Prostate gland (tissue), 2 donors: ENCODE measurements at regions not wholly inside any gene's neighbourhood (a gene's known extent, or its start where the extent isn't known, plus 50 kb on each side); places are given as distances from the start of the nearest gene placed in this dataset.

Experiments
- DNase-seq: peaks from one replicate; pipeline ENCODE4 v3.0.0-alpha.2; 2019; ENCODE audit warnings: low spot score
- H3K27ac ChIP-seq, 2 donors: fragments of 200-600 bp; sonication (generic); 2 replicates each; pipeline ENCODE4 v1.5.1; 2017 to 2019
- H3K27me3 ChIP-seq: fragments of 200-600 bp; sonication (generic); replicated peaks from 2 replicates; pipeline ENCODE4 v1.5.1; 2019; ENCODE audit not compliant: insufficient read depth
- H3K36me3 ChIP-seq, 2 donors: fragments of 200-600 bp; sonication (generic); 1 replicate in 1 of 2; 2 replicates in 1 of 2; pipeline versions ENCODE4 v1.5.1 to v1.8.1; 2017 to 2019
- H3K4me1 ChIP-seq: fragments of 200-600 bp; sonication (generic); replicated peaks from 2 replicates; pipeline ENCODE4 v1.5.1; 2019
- H3K4me3 ChIP-seq, 2 donors: fragments of 200-600 bp; sonication (generic); 2 replicates each; pipeline ENCODE4 v1.5.1; 2017 to 2019
- H3K9me3 ChIP-seq: fragments of 200-600 bp; sonication (generic); 2 replicates; pipeline ENCODE4 v1.5.1; 2017
- CTCF ChIP-seq, 4 experiments: fragments of 200-600 bp in 2 of 4; fragments of 450-650 bp in 2 of 4; sonication (generic) in 2 of 4; IDR thresholded peaks; 1 replicate in 3 of 4; 2 replicates in 1 of 4; pipeline ENCODE4 v1.5.1; 2016 to 2019; ENCODE audit warnings: antibody characterized with exemption in 4 of 4, mild to moderate bottlenecking in 2 of 4, moderate library complexity in 2 of 4
- POLR2A ChIP-seq: fragments of 450-650 bp; IDR thresholded peaks from one replicate; pipeline ENCODE4 v1.6.1; 2016; ENCODE audit warnings: antibody characterized with exemption, mild to moderate bottlenecking
- POLR2AphosphoS5 ChIP-seq: sonication (generic); formaldehyde crosslinking; IDR thresholded peaks from one replicate; pipeline ENCODE4 v1.6.1; 2017; ENCODE audit warnings: antibody characterized with exemption
- WGBS: methylation state at CpG from one replicate; pipeline ENCODE4 v1.1.5; 2018; 5-methylcytosine and 5-hydroxymethylcytosine counted together
- intact Hi-C: fragments of 100-400 bp; cut with DNase I; formaldehyde crosslinking; loops from one replicate; pipeline ENCODE4 v1.14.2; 2022

- Histone ChIP-seq H3K36me3 (no peaks in the 10 kb centered on the region), H3K9me3 (no peaks in the 10 kb centered on the region), H3K27me3 (no peaks in the 10 kb centered on the region), H3K27ac (no peak overlapping the region), H3K4me3 (no peak overlapping the region), H3K4me1 (no peaks in the 10 kb centered on the region)
- TF ChIP-seq CTCF (IDR thresholded peaks at IDR 0.05) (no peak), POLR2AphosphoS5 (no peak), POLR2A (no peak)
- intact Hi-C loops: no loop called here
- whole genome bisulfite sequencing: 59% methylated on average over 1 of the region's 1 CpG
- DNase-seq: no peak
Observed at GRCh38 chr4:179001918-179002317, 1559.7 kb upstream of the AGA start.

- H3K9me3 ChIP-seq: no peaks in the 10 kb centered on the region
Observed at GRCh38 chr4:179007755-179008154, 1565.5 kb upstream of the AGA start.

GRCh38 chr4:179017581-179017980, 1575.3 kb upstream of the AGA start:
- TF ChIP-seq POLR2AphosphoS5 (no peak), POLR2A (no peak), CTCF (IDR thresholded peaks at IDR 0.05) (no peak)
- DNase-seq: no peak
- Histone ChIP-seq H3K4me3 (no peak overlapping the region), H3K27ac (no peak overlapping the region), H3K9me3 (no peaks in the 10 kb centered on the region), H3K4me1 (no peaks in the 10 kb centered on the region), H3K27me3 (no peaks in the 10 kb centered on the region), H3K36me3 (no peaks in the 10 kb centered on the region)
- WGBS: 70% methylated on average over 8 of the region's 8 CpGs
- intact Hi-C loops: no loop called here

More at GRCh38 chr4:179007755-179008154, 1565.5 kb upstream of the AGA start:
- H3K27ac ChIP-seq: no peak overlapping the region
- no peak for DNase-seq
- H3K4me1 ChIP-seq: no peaks in the 10 kb centered on the region
- H3K27me3 ChIP-seq: no peaks in the 10 kb centered on the region
- intact Hi-C loops: no loop called here
- H3K4me3 ChIP-seq: no peak overlapping the region
- no peaks in the 10 kb centered on the region for H3K36me3 ChIP-seq
- no peak for TF ChIP-seq CTCF (IDR thresholded peaks at IDR 0.05)

- no peaks in the 10 kb centered on the region for H3K9me3 ChIP-seq
- no peaks in the 10 kb centered on the region for H3K27me3 ChIP-seq
- DNase-seq: no peak
- no peak overlapping the region for H3K27ac ChIP-seq
- no peaks in the 10 kb centered on the region for H3K4me1 ChIP-seq
- intact Hi-C loops: no loop called here
- TF ChIP-seq POLR2A (no peak), POLR2AphosphoS5 (no peak), CTCF (IDR thresholded peaks at IDR 0.05) (no peak)
- no peaks in the 10 kb centered on the region for H3K36me3 ChIP-seq
- WGBS: 91% methylated on average over 4 of the region's 4 CpGs
- H3K4me3 ChIP-seq: no peak overlapping the region
Observed at GRCh38 chr4:179027569-179027968, 1585.3 kb upstream of the AGA start.

GRCh38 chr4:179028321-179028720, 1586.1 kb upstream of the AGA start:
- Histone ChIP-seq H3K9me3 (no peaks in the 10 kb centered on the region), H3K4me3 (no peak overlapping the region), H3K36me3 (no peaks in the 10 kb centered on the region), H3K27ac (no peak overlapping the region), H3K27me3 (no peaks in the 10 kb centered on the region), H3K4me1 (no peaks in the 10 kb centered on the region)
- WGBS: 71% methylated on average over 2 of the region's 2 CpGs
- no peak for TF ChIP-seq POLR2A
- no peak for TF ChIP-seq POLR2AphosphoS5
- no peak for TF ChIP-seq CTCF (IDR thresholded peaks at IDR 0.05)
- no peak for DNase-seq
- intact Hi-C loops: no loop called here
